ENCODE measurements at regions not wholly inside any gene's neighbourhood (a gene's known extent, or its start where the extent isn't known, plus 50 kb on each side); places are given as distances from the start of the nearest gene placed in this dataset.

- no peaks in the 10 kb centered on the region for H3K4me1 Mint-ChIP-seq (ENCODE audit: low read depth)
- no peaks in the 10 kb centered on the region for H3K9me3 Mint-ChIP-seq
- DNase-seq (ENCODE audit: low spot score): no peak
- no peak overlapping the region for H3K4me3 Mint-ChIP-seq
- H3K36me3 Mint-ChIP-seq (ENCODE audit: low read depth): no peaks in the 10 kb centered on the region
- peaks cover 2% of the 10 kb centered on the region for H3K27me3 Mint-ChIP-seq (ENCODE audit: low read depth)
- no peak overlapping the region for H3K27ac Mint-ChIP-seq
These were observed 262.9 kb upstream of the B3GAT1 start for GRCh38 chr11:134674974-134675373.

- Mint-ChIP-seq H3K27ac (no peak overlapping the region), H3K27me3 (ENCODE audit: low read depth) (peaks cover 2% of the 10 kb centered on the region), H3K9me3 (no peaks in the 10 kb centered on the region), H3K4me1 (ENCODE audit: low read depth) (no peaks in the 10 kb centered on the region), H3K4me3 (no peak overlapping the region), H3K36me3 (ENCODE audit: low read depth) (no peaks in the 10 kb centered on the region)
- DNase-seq (ENCODE audit: low spot score): no peak
These were observed 258.9 kb upstream of the B3GAT1 start for GRCh38 chr11:134670961-134671370.

- Mint-ChIP-seq H3K27me3 (ENCODE audit: low read depth) (peaks cover 2% of the 10 kb centered on the region), H3K27ac (no peak overlapping the region), H3K36me3 (ENCODE audit: low read depth) (no peaks in the 10 kb centered on the region), H3K4me1 (ENCODE audit: low read depth) (no peaks in the 10 kb centered on the region), H3K9me3 (no peaks in the 10 kb centered on the region), H3K4me3 (no peak overlapping the region)
- no peak for DNase-seq (ENCODE audit: low spot score)
These were observed 258.3 kb upstream of the B3GAT1 start for GRCh38 chr11:134670247-134670782.

GRCh38 chr11:134669796-134670195 is 257.8 kb upstream of the B3GAT1 start:
- no peak for DNase-seq (ENCODE audit: low spot score)
- H3K9me3 Mint-ChIP-seq: no peaks in the 10 kb centered on the region
- H3K4me1 Mint-ChIP-seq (ENCODE audit: low read depth): no peaks in the 10 kb centered on the region
- no peaks in the 10 kb centered on the region for H3K36me3 Mint-ChIP-seq (ENCODE audit: low read depth)
- no peak overlapping the region for H3K4me3 Mint-ChIP-seq
- H3K27ac Mint-ChIP-seq: no peak overlapping the region
- peaks cover 2% of the 10 kb centered on the region for H3K27me3 Mint-ChIP-seq (ENCODE audit: low read depth)

GRCh38 chr11:134668796-134669195 is 256.8 kb upstream of the B3GAT1 start:
- H3K36me3 Mint-ChIP-seq (ENCODE audit: low read depth): no peaks in the 10 kb centered on the region
- no peaks in the 10 kb centered on the region for H3K4me1 Mint-ChIP-seq (ENCODE audit: low read depth)
- H3K4me3 Mint-ChIP-seq: no peak overlapping the region
- no peak overlapping the region for H3K27ac Mint-ChIP-seq
- H3K27me3 Mint-ChIP-seq (ENCODE audit: low read depth): peaks cover 2% of the 10 kb centered on the region
- no peaks in the 10 kb centered on the region for H3K9me3 Mint-ChIP-seq
- DNase-seq (ENCODE audit: low spot score): no peak

- DNase-seq (ENCODE audit: low spot score): no peak
- no peaks in the 10 kb centered on the region for H3K9me3 Mint-ChIP-seq
- no peaks in the 10 kb centered on the region for H3K36me3 Mint-ChIP-seq (ENCODE audit: low read depth)
- no peaks in the 10 kb centered on the region for H3K4me1 Mint-ChIP-seq (ENCODE audit: low read depth)
- H3K27me3 Mint-ChIP-seq (ENCODE audit: low read depth): peaks cover 2% of the 10 kb centered on the region
- H3K27ac Mint-ChIP-seq: no peak overlapping the region
- H3K4me3 Mint-ChIP-seq: no peak overlapping the region
These were observed 256.0 kb upstream of the B3GAT1 start for GRCh38 chr11:134668076-134668475.

GRCh38 chr11:134667505-134667904 is 255.5 kb upstream of the B3GAT1 start:
- Mint-ChIP-seq H3K27ac (no peak overlapping the region), H3K4me1 (ENCODE audit: low read depth) (no peaks in the 10 kb centered on the region), H3K9me3 (no peaks in the 10 kb centered on the region), H3K36me3 (ENCODE audit: low read depth) (no peaks in the 10 kb centered on the region), H3K4me3 (no peak overlapping the region), H3K27me3 (ENCODE audit: low read depth) (peaks cover 2% of the 10 kb centered on the region)
- DNase-seq (ENCODE audit: low spot score): no peak

GRCh38 chr11:134667175-134667500 is 255.1 kb upstream of the B3GAT1 start:
- H3K27me3 Mint-ChIP-seq (ENCODE audit: low read depth): peaks cover 2% of the 10 kb centered on the region
- H3K36me3 Mint-ChIP-seq (ENCODE audit: low read depth): no peaks in the 10 kb centered on the region
- DNase-seq (ENCODE audit: low spot score): no peak
- no peaks in the 10 kb centered on the region for H3K9me3 Mint-ChIP-seq
- H3K27ac Mint-ChIP-seq: no peak overlapping the region
- H3K4me3 Mint-ChIP-seq: no peak overlapping the region
- no peaks in the 10 kb centered on the region for H3K4me1 Mint-ChIP-seq (ENCODE audit: low read depth)

- no peaks in the 10 kb centered on the region for H3K4me1 Mint-ChIP-seq (ENCODE audit: low read depth)
- peaks cover 2% of the 10 kb centered on the region for H3K27me3 Mint-ChIP-seq (ENCODE audit: low read depth)
- no peaks in the 10 kb centered on the region for H3K9me3 Mint-ChIP-seq
- no peak overlapping the region for H3K27ac Mint-ChIP-seq
- no peak for DNase-seq (ENCODE audit: low spot score)
- H3K36me3 Mint-ChIP-seq (ENCODE audit: low read depth): no peaks in the 10 kb centered on the region
- no peak overlapping the region for H3K4me3 Mint-ChIP-seq
These were observed 254.5 kb upstream of the B3GAT1 start for GRCh38 chr11:134666273-134667174.

- Mint-ChIP-seq H3K27me3 (ENCODE audit: low read depth) (no peaks in the 10 kb centered on the region), H3K36me3 (ENCODE audit: low read depth) (no peaks in the 10 kb centered on the region), H3K4me1 (ENCODE audit: low read depth) (no peaks in the 10 kb centered on the region), H3K9me3 (no peaks in the 10 kb centered on the region), H3K4me3 (no peak overlapping the region), H3K27ac (no peak overlapping the region)
- no peak for DNase-seq (ENCODE audit: low spot score)
These were observed 253.7 kb upstream of the B3GAT1 start for GRCh38 chr11:134665571-134666270.

- Mint-ChIP-seq H3K27ac (no peak overlapping the region), H3K4me1 (ENCODE audit: low read depth) (no peaks in the 10 kb centered on the region), H3K9me3 (no peaks in the 10 kb centered on the region), H3K36me3 (ENCODE audit: low read depth) (no peaks in the 10 kb centered on the region), H3K4me3 (no peak overlapping the region), H3K27me3 (ENCODE audit: low read depth) (no peaks in the 10 kb centered on the region)
- DNase-seq (ENCODE audit: low spot score): no peak
These were observed 253.1 kb upstream of the B3GAT1 start for GRCh38 chr11:134665188-134665535.

GRCh38 chr11:134664447-134665187 is 252.6 kb upstream of the B3GAT1 start:
- Mint-ChIP-seq H3K9me3 (no peaks in the 10 kb centered on the region), H3K4me1 (ENCODE audit: low read depth) (no peaks in the 10 kb centered on the region), H3K27me3 (ENCODE audit: low read depth) (no peaks in the 10 kb centered on the region), H3K4me3 (no peak overlapping the region), H3K36me3 (ENCODE audit: low read depth) (no peaks in the 10 kb centered on the region), H3K27ac (no peak overlapping the region)
- no peak for DNase-seq (ENCODE audit: low spot score)

- no peak overlapping the region for H3K27ac Mint-ChIP-seq
- no peaks in the 10 kb centered on the region for H3K36me3 Mint-ChIP-seq (ENCODE audit: low read depth)
- no peaks in the 10 kb centered on the region for H3K4me1 Mint-ChIP-seq (ENCODE audit: low read depth)
These were observed 251.7 kb upstream of the B3GAT1 start for GRCh38 chr11:134663506-134664313.

More at GRCh38 chr11:134663506-134664313, 251.7 kb upstream of the B3GAT1 start:
- Mint-ChIP-seq H3K4me3 (no peak overlapping the region), H3K27me3 (ENCODE audit: low read depth) (no peaks in the 10 kb centered on the region), H3K9me3 (no peaks in the 10 kb centered on the region)
- DNase-seq (ENCODE audit: low spot score): no peak
